ENCODE measurements at regions not wholly inside any gene's neighbourhood (a gene's known extent, or its start where the extent isn't known, plus 50 kb on each side); places are given as distances from the start of the nearest gene placed in this dataset.

DNA sequence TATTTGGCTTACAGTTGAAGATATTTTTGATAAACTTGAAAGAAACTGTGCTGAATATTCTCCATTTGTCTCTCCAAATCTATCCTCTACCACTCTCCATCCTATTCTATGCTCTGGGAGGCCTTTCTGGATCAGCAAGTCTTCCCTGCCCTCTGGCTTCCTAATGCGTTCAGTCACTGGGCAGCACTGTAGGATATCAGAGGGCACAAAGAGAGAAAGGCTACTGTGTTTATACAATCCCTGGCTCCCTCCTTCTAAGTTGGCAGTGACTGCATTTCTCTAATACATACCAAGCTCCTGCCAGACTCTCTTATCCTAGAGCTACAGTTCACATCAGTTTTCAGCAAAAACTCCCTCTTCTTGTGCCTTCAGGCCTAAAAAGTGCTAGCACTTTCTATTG is 102.1 kb upstream of the FHIT start:
- H3K4me3 ChIP-seq (ENCODE audit: control insufficient read depth, low read depth, low read length): no peak overlapping the region
- TF ChIP-seq, protein P1, sequence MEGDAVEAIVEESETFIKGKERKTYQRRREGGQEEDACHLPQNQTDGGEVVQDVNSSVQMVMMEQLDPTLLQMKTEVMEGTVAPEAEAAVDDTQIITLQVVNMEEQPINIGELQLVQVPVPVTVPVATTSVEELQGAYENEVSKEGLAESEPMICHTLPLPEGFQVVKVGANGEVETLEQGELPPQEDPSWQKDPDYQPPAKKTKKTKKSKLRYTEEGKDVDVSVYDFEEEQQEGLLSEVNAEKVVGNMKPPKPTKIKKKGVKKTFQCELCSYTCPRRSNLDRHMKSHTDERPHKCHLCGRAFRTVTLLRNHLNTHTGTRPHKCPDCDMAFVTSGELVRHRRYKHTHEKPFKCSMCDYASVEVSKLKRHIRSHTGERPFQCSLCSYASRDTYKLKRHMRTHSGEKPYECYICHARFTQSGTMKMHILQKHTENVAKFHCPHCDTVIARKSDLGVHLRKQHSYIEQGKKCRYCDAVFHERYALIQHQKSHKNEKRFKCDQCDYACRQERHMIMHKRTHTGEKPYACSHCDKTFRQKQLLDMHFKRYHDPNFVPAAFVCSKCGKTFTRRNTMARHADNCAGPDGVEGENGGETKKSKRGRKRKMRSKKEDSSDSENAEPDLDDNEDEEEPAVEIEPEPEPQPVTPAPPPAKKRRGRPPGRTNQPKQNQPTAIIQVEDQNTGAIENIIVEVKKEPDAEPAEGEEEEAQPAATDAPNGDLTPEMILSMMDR (conservative IDR thresholded peaks at IDR 0.05; ENCODE audit: control insufficient read depth, insufficient read depth, low read depth, low read length): no peak
- no peak for DNase-seq (ENCODE audit: low read depth)

DNA sequence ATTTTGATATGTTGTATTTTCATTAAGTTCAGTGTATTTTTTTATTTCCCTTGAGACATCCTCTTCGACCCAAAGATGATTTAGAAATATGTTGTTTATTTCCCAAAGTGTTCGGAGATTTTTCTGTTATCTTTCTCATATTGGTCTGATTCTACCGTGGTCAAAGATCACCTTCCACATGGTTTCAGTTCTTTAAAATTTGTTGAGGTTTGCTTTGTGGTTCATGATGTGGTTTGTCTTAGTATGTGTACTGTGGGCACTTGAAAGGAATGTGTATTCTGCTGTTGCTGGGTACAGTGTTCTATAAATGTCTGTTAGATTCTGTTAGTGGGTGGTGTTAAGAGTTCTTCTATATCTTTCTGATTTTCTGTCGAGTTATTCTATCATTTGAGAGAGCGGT is 103.4 kb upstream of the FHIT start:
- no peak for DNase-seq (ENCODE audit: low read depth)
- H3K4me3 ChIP-seq (ENCODE audit: control insufficient read depth, low read depth, low read length): no peak overlapping the region
- TF ChIP-seq, protein P1 (conservative IDR thresholded peaks at IDR 0.05; ENCODE audit: control insufficient read depth, insufficient read depth, low read depth, low read length): no peak

DNA sequence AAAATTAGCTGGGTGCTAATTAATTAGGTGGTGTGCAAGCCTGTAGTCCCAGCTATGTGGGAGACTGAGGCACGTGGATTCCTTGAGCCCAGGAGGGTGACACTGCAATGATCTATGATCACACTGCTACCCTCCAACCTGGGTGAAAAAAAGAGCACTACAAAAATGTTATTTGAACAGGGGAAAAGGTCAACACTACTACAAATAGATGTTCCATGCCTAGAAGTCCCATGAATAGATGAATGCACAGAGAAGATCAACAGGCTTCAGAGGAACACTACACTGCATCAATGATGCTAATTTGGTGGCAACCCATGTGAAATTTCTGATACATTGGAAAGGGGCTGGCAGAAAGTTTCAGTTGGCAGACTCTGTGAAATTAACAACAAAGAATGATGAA is 105.4 kb upstream of the FHIT start:
- no peak for DNase-seq (ENCODE audit: low read depth)
- TF ChIP-seq, protein P1 (conservative IDR thresholded peaks at IDR 0.05; ENCODE audit: control insufficient read depth, insufficient read depth, low read depth, low read length): no peak
- H3K4me3 ChIP-seq (ENCODE audit: control insufficient read depth, low read depth, low read length): no peak overlapping the region

DNA sequence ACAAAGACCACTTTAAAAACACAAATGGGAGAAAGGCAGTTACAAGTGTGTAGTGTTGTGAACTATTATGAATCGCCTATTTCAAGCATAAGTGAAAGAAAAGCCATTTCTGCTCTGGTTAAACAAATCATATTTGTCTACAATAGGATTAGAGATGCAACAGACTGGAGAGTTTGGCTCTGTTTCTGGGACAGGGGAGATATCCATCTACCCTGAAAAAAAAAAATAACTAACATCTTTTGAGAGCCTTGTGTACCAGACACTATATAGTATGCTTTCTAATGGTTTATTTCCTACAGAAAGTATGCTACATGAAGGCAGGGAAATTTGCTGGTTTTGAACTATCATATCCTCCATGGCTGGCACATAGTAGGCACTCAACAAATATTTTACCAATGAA is 106.7 kb upstream of the FHIT start:
- DNase-seq (ENCODE audit: low read depth): no peak
- TF ChIP-seq, protein P1 (conservative IDR thresholded peaks at IDR 0.05; ENCODE audit: control insufficient read depth, insufficient read depth, low read depth, low read length): no peak
- H3K4me3 ChIP-seq (ENCODE audit: control insufficient read depth, low read depth, low read length): no peak overlapping the region

DNA sequence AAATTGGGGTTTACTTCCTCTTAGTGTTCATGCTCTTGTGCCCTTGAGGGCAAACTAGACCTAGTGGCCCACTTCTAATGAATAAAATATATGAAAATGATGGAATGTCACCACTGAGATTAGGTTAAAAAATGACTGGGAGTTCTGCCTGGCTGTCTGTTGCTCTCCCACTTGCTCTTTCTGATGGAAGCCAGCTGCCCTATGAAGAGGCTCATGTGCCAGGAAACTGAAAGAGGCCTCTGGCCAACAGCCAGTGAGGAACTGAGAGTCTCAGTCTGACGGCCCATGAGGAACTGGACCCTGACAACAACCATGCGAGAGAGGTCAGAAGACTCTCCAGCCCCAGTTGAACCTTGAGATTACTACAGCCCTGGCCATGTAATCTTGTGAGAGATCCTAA is 107.1 kb upstream of the FHIT start:
- peak; percentile 4 for DNase-seq (ENCODE audit: low read depth)
- TF ChIP-seq, protein P1 (conservative IDR thresholded peaks at IDR 0.05; ENCODE audit: control insufficient read depth, insufficient read depth, low read depth, low read length): no peak

DNA sequence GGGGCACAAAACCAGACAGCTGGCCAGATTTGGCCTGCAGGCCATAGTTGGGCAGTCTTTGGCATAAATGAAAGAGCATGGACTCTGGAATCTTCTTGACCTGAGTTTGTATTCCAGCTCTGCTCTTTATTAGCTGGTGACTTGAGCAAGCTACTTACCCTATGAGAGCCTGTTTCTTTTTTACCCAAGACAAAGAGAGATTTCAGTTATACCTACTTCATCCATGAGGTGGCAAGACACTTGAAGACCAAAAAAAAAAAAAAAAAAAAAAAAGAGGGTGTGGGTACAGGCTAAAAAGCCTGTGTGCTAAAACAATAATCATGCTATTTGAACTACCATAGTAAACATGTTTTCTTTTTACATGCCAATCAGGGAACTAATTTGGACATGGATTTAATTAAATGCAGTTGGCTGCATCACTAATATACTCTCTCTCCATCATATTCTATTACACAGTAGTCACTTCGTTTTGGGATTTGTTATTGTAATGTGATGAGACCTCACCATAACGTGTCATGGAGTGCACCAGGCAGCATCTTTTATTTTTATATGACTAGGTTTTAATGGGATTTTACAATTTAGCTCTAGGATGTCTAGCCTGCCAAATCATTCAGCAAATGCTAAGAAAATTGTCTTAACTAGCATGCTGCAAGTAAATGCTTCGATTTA is 109.2 kb upstream of the FHIT start:
- DNase-seq (ENCODE audit: low read depth): no peak
- H3K4me3 ChIP-seq (ENCODE audit: control insufficient read depth, low read depth, low read length): no peak overlapping the region
- TF ChIP-seq, protein P1 (conservative IDR thresholded peaks at IDR 0.05; ENCODE audit: control insufficient read depth, insufficient read depth, low read depth, low read length): no peak

More for the DNA sequence above, 107.1 kb upstream of the FHIT start:
- no peak overlapping the region for H3K4me3 ChIP-seq (ENCODE audit: control insufficient read depth, low read depth, low read length)

DNA sequence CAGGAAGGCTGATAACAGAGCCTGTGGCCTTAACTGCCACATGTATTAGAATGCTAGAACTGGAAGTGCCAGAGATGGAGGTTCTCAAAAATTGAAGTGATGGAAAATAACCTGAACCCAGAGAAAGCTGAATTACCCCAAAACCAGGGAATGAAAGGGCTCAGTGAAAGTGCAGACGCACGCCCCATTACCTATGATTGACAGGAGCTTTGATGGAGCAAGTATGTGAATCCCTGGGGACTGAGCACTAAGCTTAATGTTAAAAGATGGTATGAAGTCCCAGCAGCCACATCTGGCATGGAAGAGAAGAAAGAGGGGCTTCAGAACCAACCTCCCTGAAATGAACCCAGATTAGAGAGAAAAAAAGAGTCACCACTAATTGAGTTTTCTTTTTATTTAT is 118.4 kb upstream of the FHIT start:
- no peak overlapping the region for H3K4me3 ChIP-seq (ENCODE audit: control insufficient read depth, low read depth, low read length)
- DNase-seq (ENCODE audit: low read depth): no peak
- TF ChIP-seq, protein P1 (conservative IDR thresholded peaks at IDR 0.05; ENCODE audit: control insufficient read depth, insufficient read depth, low read depth, low read length): no peak

Data from fibroblast of mammary gland (primary cell).